GM23338 (cell line): ENCODE measurements at regions not wholly inside any gene's neighbourhood (a gene's known extent, or its start where the extent isn't known, plus 50 kb on each side); places are given as distances from the start of the nearest gene placed in this dataset.
A peak's percentile ranks its signal among the peaks of the same experiment; 100 is the strongest.

Experiments used
- ATAC-seq: fragments of 200-7000 bp; cut with Tn5 transposase; 3 replicates; pipeline ENCODE4 v1.9.1; 2020
- DNase-seq: peaks from one replicate; pipeline ENCODE4 v3.0.0-alpha.2; 2015; ENCODE audit warnings: low spot score
- H2AFZ ChIP-seq: fragments of 200-600 bp; sonication (generic); 2 replicates; pipeline ENCODE4 v1.8.0; 2016; ENCODE audit warnings: antibody characterized with exemption, mild to moderate bottlenecking, moderate library complexity
- H3F3A ChIP-seq: fragments of 200-600 bp; sonication (generic); replicated peaks from 2 replicates; pipeline ENCODE4 v1.8.0; 2017; ENCODE audit warnings: antibody characterized with exemption, mixed run types, low read depth
- H3K27ac ChIP-seq: fragments of 200-600 bp; sonication (generic); 2 replicates; pipeline ENCODE4 v1.6.1; 2016; ENCODE audit warnings: low read depth
- H3K27me3 ChIP-seq: fragments of 200-600 bp; sonication (generic); 2 replicates; pipeline ENCODE4 v1.8.0; 2016; ENCODE audit warnings: mild to moderate bottlenecking, mixed run types, moderate library complexity; ENCODE audit not compliant: insufficient read depth
- H3K36me3 ChIP-seq: fragments of 200-600 bp; sonication (generic); 2 replicates; pipeline ENCODE4 v1.8.0; 2016; ENCODE audit warnings: mild to moderate bottlenecking; ENCODE audit not compliant: insufficient read depth
- H3K4me1 ChIP-seq: fragments of 200-600 bp; sonication (generic); 2 replicates; pipeline ENCODE4 v1.8.0; 2016; ENCODE audit warnings: mild to moderate bottlenecking, moderate library complexity; ENCODE audit not compliant: insufficient read depth
- H3K4me2 ChIP-seq: fragments of 200-600 bp; sonication (generic); 2 replicates; pipeline ENCODE4 v1.7.1; 2017; ENCODE audit warnings: mixed run types
- H3K4me3 ChIP-seq: fragments of 200-600 bp; sonication (generic); 2 replicates; pipeline ENCODE4 v1.6.1; 2016; ENCODE audit warnings: mixed run types
- H3K79me2 ChIP-seq: fragments of 200-600 bp; sonication (generic); replicated peaks from 2 replicates; pipeline ENCODE4 v1.8.0; 2017; ENCODE audit warnings: mild to moderate bottlenecking; ENCODE audit not compliant: insufficient read depth
- H3K9me2 ChIP-seq: fragments of 200-600 bp; sonication (generic); 2 replicates; pipeline ENCODE4 v1.8.0; 2017; ENCODE audit not compliant: insufficient read depth
- H4K20me1 ChIP-seq: fragments of 200-600 bp; sonication (generic); replicated peaks from 2 replicates; pipeline ENCODE4 v1.8.0; 2017; ENCODE audit warnings: mild to moderate bottlenecking; ENCODE audit not compliant: insufficient read depth
- H3K27ac Mint-ChIP-seq: 2 replicates; pipeline ENCODE4 v1.8.0; 2020; ENCODE audit warnings: inconsistent platforms, mild to moderate bottlenecking, moderate library complexity, mixed read lengths
- H3K27me3 Mint-ChIP-seq: 3 replicates; pipeline ENCODE4 v1.8.0; 2022; ENCODE audit warnings: low read depth, mild to moderate bottlenecking, moderate library complexity, mixed read lengths, inconsistent platforms; ENCODE audit not compliant: insufficient read depth, poor library complexity
- H3K36me3 Mint-ChIP-seq: 3 replicates; pipeline ENCODE4 v1.8.0; 2021; ENCODE audit warnings: low read depth, mild to moderate bottlenecking, inconsistent platforms, moderate library complexity, mixed read lengths
- H3K4me1 Mint-ChIP-seq: 3 replicates; pipeline ENCODE4 v1.8.0; 2020; ENCODE audit warnings: mild to moderate bottlenecking, inconsistent platforms, mixed read lengths
- H3K4me3 Mint-ChIP-seq: 3 replicates; pipeline ENCODE4 v1.8.0; 2021; ENCODE audit warnings: moderate library complexity, mild to moderate bottlenecking, inconsistent platforms, mixed read lengths
- H3K9me3 Mint-ChIP-seq: 3 replicates; pipeline ENCODE4 v1.8.0; 2020; ENCODE audit warnings: moderate library complexity, mild to moderate bottlenecking, inconsistent platforms, mixed read lengths
- CTCF ChIP-seq, 2 experiments: fragments of 200-600 bp in 1 of 2; sonication (generic) in 1 of 2; conservative IDR thresholded peaks; 2 replicates each; pipeline versions ENCODE4 v1.5.1 to v1.6.1; 2016 to 2017; ENCODE audit warnings: antibody characterized with exemption in 2 of 2, low read depth in 2 of 2, mild to moderate bottlenecking in 2 of 2, moderate library complexity in 1 of 2
- ETS1 ChIP-seq: IDR thresholded peaks from 2 replicates; pipeline ENCODE4 v1.6.1; 2016; ENCODE audit warnings: antibody characterized with exemption
- NANOG ChIP-seq: IDR thresholded peaks from 2 replicates; pipeline ENCODE4 v1.6.1; 2016; ENCODE audit warnings: antibody characterized with exemption, borderline replicate concordance
- POLR2AphosphoS5 ChIP-seq: IDR thresholded peaks from 2 replicates; pipeline ENCODE4 v1.6.1; 2016; ENCODE audit warnings: antibody characterized with exemption, low read depth
- STAT1 ChIP-seq: IDR thresholded peaks from one replicate; pipeline ENCODE4 v1.6.1; 2016; ENCODE audit warnings: antibody characterized with exemption; ENCODE audit not compliant: unreplicated experiment
- ZNF331 ChIP-seq: fragments of 250-450 bp; sonication (Bioruptor Pico); IDR thresholded peaks from 2 replicates; pipeline ENCODE4 v1.5.0; 2020; ENCODE audit warnings: low read depth, mild to moderate bottlenecking, moderate library complexity
- ZNF462 ChIP-seq: fragments of 250-450 bp; sonication (Bioruptor Pico); IDR thresholded peaks from 2 replicates; pipeline ENCODE4 v1.5.0; 2020; ENCODE audit warnings: mild to moderate bottlenecking, moderate library complexity

- Histone ChIP-seq H3K4me3 (no peak overlapping the region), H3K36me3 (no peaks in the 10 kb centered on the region), H3F3A (no peaks in the 10 kb centered on the region), H3K27ac (no peak overlapping the region), H3K79me2 (no peaks in the 10 kb centered on the region), H3K9me2 (peaks cover 12% of the 10 kb centered on the region), H3K27me3 (no peaks in the 10 kb centered on the region), H4K20me1 (no peaks in the 10 kb centered on the region), H2AFZ (no peak overlapping the region), H3K4me1 (no peaks in the 10 kb centered on the region), H3K4me2 (no peak overlapping the region)
- ATAC-seq: peak; percentile 54
- Mint-ChIP-seq H3K9me3 (no peaks in the 10 kb centered on the region; the same call in 2 of the 3 replicates), H3K4me1 (peaks cover 17% of the 10 kb centered on the region), H3K36me3 (no peaks in the 10 kb centered on the region; the same call in 2 of the 3 replicates), H3K27ac (peak overlapping the region; percentile 30; the same call in 1 of the 2 replicates), H3K4me3 (no peak overlapping the region), H3K27me3 (peaks cover 1% of the 10 kb centered on the region)
- TF ChIP-seq STAT1: no peak
- TF ChIP-seq POLR2AphosphoS5: no peak
- no peak for TF ChIP-seq ETS1
- no peak for TF ChIP-seq ZNF331 (CRISPR knock-in tag)
- peak in 1 of 2 experiments; percentile 46; a peak in 2 of 4 replicates for TF ChIP-seq CTCF (conservative IDR thresholded peaks at IDR 0.05; ENCODE audit: low read depth in 2 of 2)
- no peak for DNase-seq
These were observed 508.2 kb upstream of the WWC1 start for GRCh38 chr5:167783145-167783817.

GRCh38 chr5:167785106-167785505, 506.3 kb upstream of the WWC1 start:
- H3K27me3 Mint-ChIP-seq: peaks cover 1% of the 10 kb centered on the region
- H3K79me2 ChIP-seq: no peaks in the 10 kb centered on the region
- no peaks in the 10 kb centered on the region for H3F3A ChIP-seq
- H4K20me1 ChIP-seq: no peaks in the 10 kb centered on the region
- no peaks in the 10 kb centered on the region; the same call in 2 of the 3 replicates for H3K36me3 Mint-ChIP-seq
- peaks cover 13% of the 10 kb centered on the region; the same call in 1 of the 2 replicates for H3K9me2 ChIP-seq
- no peak overlapping the region for H3K27ac ChIP-seq
- no peak overlapping the region for H3K4me3 ChIP-seq
- no peaks in the 10 kb centered on the region for H3K36me3 ChIP-seq
- TF ChIP-seq POLR2AphosphoS5 (no peak), ZNF462 (no peak), NANOG (no peak)
- DNase-seq (no peak), ATAC-seq (no peak)
- no peak overlapping the region for H3K27ac Mint-ChIP-seq
- peaks cover 17% of the 10 kb centered on the region for H3K4me1 Mint-ChIP-seq
- H3K4me3 Mint-ChIP-seq: no peak overlapping the region
- no peak overlapping the region for H2AFZ ChIP-seq
- peak overlapping the region; percentile 37; the same call in 1 of the 2 replicates for H3K4me2 ChIP-seq
- H3K9me3 Mint-ChIP-seq: no peaks in the 10 kb centered on the region; the same call in 2 of the 3 replicates
- H3K4me1 ChIP-seq: no peaks in the 10 kb centered on the region
- H3K27me3 ChIP-seq: no peaks in the 10 kb centered on the region
